ENCODE measurements at regions not wholly inside any gene's neighbourhood (a gene's known extent, or its start where the extent isn't known, plus 50 kb on each side); places are given as distances from the start of the nearest gene placed in this dataset.

DNA sequence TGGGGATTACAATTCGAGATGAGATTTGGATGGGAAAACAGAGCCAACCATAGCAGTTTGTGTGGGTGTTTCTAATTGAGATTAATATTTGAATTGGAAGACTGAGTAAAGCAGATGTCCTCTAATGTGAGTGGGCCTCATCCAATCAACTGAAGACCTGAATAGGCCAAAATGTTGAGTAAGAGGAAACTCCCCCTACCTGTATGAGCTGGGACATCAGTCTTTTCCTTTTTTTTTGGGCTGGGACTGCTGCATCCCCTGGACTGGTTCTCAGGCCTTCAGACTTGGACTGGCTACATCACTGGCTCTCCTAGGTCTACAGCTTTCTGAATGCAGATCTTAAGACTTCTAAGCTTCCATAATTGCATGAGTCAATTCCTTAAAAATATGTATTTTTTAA, 144.1 kb downstream of the CD47 start:
- Mint-ChIP-seq H3K36me3 (ENCODE audit: low read depth) (no peaks in the 10 kb centered on the region), H3K4me1 (peaks cover 12% of the 10 kb centered on the region), H3K4me3 (no peak overlapping the region), H3K27me3 (ENCODE audit: low read depth) (no peaks in the 10 kb centered on the region), H3K9me3 (peaks cover 3% of the 10 kb centered on the region), H3K27ac (ENCODE audit: unreplicated experiment) (no peak overlapping the region)
- no peak for DNase-seq (ENCODE audit: low read depth, low spot score)
- no peak for TF ChIP-seq CTCF (conservative IDR thresholded peaks at IDR 0.05)

DNA sequence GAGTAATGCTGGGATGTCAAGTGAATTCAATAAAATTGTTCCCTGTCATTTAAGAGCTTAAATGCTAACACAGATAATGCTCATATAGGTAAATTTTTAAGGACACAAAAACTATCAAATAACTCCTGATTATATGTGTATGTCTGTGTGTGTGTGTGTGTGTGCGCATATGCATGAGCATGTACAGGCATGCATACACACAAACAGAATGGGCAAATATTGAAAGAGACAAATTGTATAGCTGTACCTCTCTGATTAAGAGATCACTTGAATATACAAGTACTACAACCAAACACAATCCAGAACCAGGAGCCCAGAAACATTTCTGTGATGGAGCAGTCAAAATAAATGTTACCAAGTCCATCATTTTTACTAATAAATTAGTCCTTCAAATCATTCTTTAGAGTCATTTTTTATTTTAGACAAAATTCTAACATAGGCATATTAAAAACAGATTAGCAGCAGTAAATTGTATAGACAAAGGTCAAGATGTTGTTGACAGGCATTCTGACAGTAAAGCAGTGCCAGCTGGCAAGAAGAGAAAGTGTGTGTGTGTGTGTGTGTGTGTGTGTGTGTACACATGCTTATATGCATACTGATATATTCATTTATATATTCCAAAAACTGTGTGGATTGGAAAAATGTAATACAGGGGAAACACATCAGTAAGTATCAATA, 145.3 kb downstream of the CD47 start:
- Mint-ChIP-seq H3K4me1 (peaks cover 11% of the 10 kb centered on the region), H3K9me3 (peaks cover 3% of the 10 kb centered on the region), H3K27me3 (ENCODE audit: low read depth) (no peaks in the 10 kb centered on the region), H3K4me3 (no peak overlapping the region), H3K36me3 (ENCODE audit: low read depth) (no peaks in the 10 kb centered on the region), H3K27ac (ENCODE audit: unreplicated experiment) (no peak overlapping the region)
- TF ChIP-seq CTCF (conservative IDR thresholded peaks at IDR 0.05): no peak
- no peak for DNase-seq (ENCODE audit: low read depth, low spot score)

DNA sequence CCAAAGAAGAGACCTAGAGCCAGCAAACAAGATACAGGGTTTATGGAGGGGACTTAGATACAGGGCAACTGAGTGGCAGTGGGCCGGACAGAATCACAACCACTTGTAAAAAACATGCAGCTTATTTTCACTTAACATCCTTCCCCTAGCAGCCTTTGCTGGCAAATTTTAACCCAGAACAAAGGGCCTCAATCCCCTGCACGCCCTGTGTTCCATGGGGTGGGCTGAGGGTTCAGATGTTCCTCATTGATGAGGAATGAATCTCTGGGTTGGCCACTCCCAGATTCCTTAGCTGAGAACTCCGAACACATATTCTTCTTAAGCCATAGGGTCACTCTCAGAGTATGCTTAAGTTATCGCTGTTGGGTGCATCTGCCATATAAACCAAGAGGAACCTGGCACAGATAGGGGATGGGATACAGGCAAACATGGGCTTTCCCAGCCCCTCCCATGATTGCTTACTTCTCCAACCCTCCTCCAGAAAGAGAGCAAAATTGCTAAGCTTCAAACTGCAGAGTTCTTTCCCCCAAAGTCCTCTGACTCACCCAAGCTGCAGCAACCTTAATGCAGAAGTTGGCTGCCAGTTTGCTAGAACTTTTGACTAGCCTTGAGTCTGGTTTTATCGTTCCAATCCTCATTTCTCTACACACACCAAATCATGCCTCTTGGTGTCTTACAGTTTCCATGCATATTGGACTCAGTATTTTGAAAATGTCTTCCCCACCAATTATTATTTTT, 146.9 kb downstream of the CD47 start:
- Mint-ChIP-seq H3K4me1 (peaks cover 8% of the 10 kb centered on the region), H3K4me3 (no peak overlapping the region), H3K27me3 (ENCODE audit: low read depth) (no peaks in the 10 kb centered on the region), H3K27ac (ENCODE audit: unreplicated experiment) (no peak overlapping the region), H3K36me3 (ENCODE audit: low read depth) (no peaks in the 10 kb centered on the region), H3K9me3 (no peaks in the 10 kb centered on the region)
- DNase-seq (ENCODE audit: low read depth, low spot score): no peak
- TF ChIP-seq CTCF (conservative IDR thresholded peaks at IDR 0.05): no peak

DNA sequence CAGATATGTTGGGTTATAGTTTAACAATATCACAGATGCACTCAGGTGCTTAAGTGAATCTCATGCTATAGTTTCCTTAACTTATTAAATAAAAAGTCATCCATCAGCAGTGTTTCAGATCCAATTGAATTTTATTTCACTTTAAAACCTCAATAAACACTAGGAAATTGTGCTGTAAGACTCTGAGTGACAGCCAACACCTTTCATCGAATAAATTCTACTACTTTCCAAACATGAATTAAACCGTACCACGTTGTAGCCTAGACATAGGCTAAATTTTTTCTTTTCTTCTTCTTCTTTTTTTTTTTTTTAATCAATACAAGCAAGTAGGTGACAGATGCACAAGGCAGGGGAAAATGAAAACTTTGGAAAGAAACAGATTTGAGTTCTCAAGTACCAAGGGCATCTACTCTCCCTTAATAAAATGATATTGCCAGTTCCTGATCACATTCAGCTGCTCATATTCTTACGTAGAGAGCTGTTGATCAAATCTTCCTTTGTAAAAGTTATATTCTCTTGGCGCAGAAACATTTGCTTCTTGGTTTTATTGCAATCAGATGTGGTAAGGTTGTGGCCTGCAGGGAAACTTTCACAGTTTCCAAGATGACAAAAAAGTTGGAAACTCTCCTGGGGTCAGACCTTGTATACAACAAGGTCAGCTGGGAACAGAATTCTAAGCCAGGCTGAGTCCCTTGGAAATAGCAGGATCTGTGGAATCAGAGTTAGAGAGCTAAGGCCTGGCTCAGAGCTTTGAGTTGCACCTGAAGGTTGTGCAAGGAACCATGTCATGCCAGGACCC, 147.7 kb downstream of the CD47 start:
- Mint-ChIP-seq H3K4me3 (no peak overlapping the region), H3K27ac (ENCODE audit: unreplicated experiment) (peak overlapping the region; percentile 24), H3K36me3 (ENCODE audit: low read depth) (no peaks in the 10 kb centered on the region), H3K27me3 (ENCODE audit: low read depth) (no peaks in the 10 kb centered on the region), H3K4me1 (peaks cover 8% of the 10 kb centered on the region), H3K9me3 (peaks cover under 1% of the 10 kb centered on the region)
- TF ChIP-seq CTCF (conservative IDR thresholded peaks at IDR 0.05): no peak
- no peak for DNase-seq (ENCODE audit: low read depth, low spot score)

DNA sequence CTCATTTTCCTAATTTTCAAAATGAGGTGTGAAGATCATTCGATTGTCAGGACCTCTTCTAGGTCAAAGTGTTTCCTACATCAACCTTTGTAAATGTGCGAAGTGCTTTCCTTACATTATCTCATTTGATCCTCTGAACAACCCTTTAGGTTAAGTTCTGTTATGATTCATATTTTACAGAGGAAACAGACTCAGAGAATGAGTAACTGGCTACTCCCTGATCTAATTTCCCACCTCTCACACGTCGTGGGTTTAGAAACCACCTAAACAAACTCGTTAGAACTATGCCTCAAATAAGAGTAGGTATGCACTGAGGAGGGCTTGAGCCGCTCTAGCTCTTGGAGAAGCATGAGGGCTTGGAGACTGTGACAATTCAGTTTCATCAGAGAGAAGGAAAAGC, 148.6 kb downstream of the CD47 start:
- Mint-ChIP-seq H3K36me3 (ENCODE audit: low read depth) (no peaks in the 10 kb centered on the region), H3K9me3 (peaks cover 5% of the 10 kb centered on the region), H3K4me1 (peaks cover 8% of the 10 kb centered on the region), H3K27ac (ENCODE audit: unreplicated experiment) (no peak overlapping the region), H3K4me3 (no peak overlapping the region), H3K27me3 (ENCODE audit: low read depth) (no peaks in the 10 kb centered on the region)
- TF ChIP-seq CTCF (conservative IDR thresholded peaks at IDR 0.05): no peak
- DNase-seq (ENCODE audit: low read depth, low spot score): no peak
